B cell (primary cell): ENCODE measurements at regions not wholly inside any gene's neighbourhood (a gene's known extent, or its start where the extent isn't known, plus 50 kb on each side); places are given as distances from the start of the nearest gene placed in this dataset.

ENCODE experiments used
- ATAC-seq: fragments of 200-7000 bp; cut with Tn5 transposase; one replicate; pipeline ENCODE4 v1.10.0; 2021; ENCODE audit warnings: low read depth, mild to moderate bottlenecking, moderate number of reproducible peaks, moderate library complexity
- CTCF ChIA-PET: fragments of 350-600 bp; sonication (Branson Sonifier 250); formaldehyde crosslinking; loops from one replicate; lab custom pipeline; 2021; ENCODE audit warnings: antibody characterized with exemption, inconsistent platforms; lab: Charles Lee
- POLR2A ChIA-PET: fragments of 350-600 bp; sonication (Branson Sonifier 250); formaldehyde crosslinking; loops from one replicate; lab custom pipeline; 2021; ENCODE audit warnings: antibody characterized with exemption; lab: Charles Lee
- DNase-seq: peaks from one replicate; pipeline ENCODE4 v3.0.0; 2013
- H2AFZ ChIP-seq: 2 replicates; pipeline ENCODE4 v1.6.1; 2012; ENCODE audit warnings: mild to moderate bottlenecking, low read depth, low read length; ENCODE audit not compliant: insufficient read depth, poor library complexity, severe bottlenecking
- H3K27ac ChIP-seq, 2 donors: 1 replicate in 1 of 2; 2 replicates in 1 of 2; pipeline ENCODE4 v1.5.1; 2012 to 2013; ENCODE audit warnings: low read length in 2 of 2, mild to moderate bottlenecking in 2 of 2, moderate library complexity in 1 of 2
- H3K27me3 ChIP-seq, 4 experiments: fragments of 200-600 bp in 1 of 4; sonication (generic) in 1 of 4; replicated peaks in 1 of 4; 1 replicate in 2 of 4; 2 replicates in 2 of 4; pipeline versions ENCODE4 v1.6.1 to v1.7.0; 2013 to 2016; ENCODE audit warnings: low read length in 3 of 4, mild to moderate bottlenecking in 2 of 4, mixed read lengths in 1 of 4, moderate library complexity in 1 of 4; ENCODE audit not compliant: insufficient read depth in 4 of 4, control insufficient read depth in 3 of 4; ENCODE audit errors: control extremely low read depth in 1 of 4
- H3K36me3 ChIP-seq, 2 experiments: replicated peaks in 1 of 2; 1 replicate in 1 of 2; 2 replicates in 1 of 2; pipeline versions ENCODE4 v1.6.1 to v1.7.1; 2013; ENCODE audit warnings: low read length in 1 of 2; ENCODE audit not compliant: insufficient read depth in 2 of 2, control insufficient read depth in 1 of 2; ENCODE audit errors: control extremely low read depth in 1 of 2, extremely low read depth in 1 of 2
- H3K4me1 ChIP-seq, 2 donors: fragments of 200-600 bp in 1 of 2; sonication (generic) in 1 of 2; 1 replicate in 1 of 2; 2 replicates in 1 of 2; pipeline versions ENCODE4 v1.5.1 to v1.6.1; 2013 to 2017; ENCODE audit warnings: low read length in 2 of 2; ENCODE audit not compliant: control insufficient read depth in 2 of 2, insufficient read depth in 2 of 2
- H3K4me2 ChIP-seq: replicated peaks from 2 replicates; pipeline ENCODE3; 2012; ENCODE audit warnings: mild to moderate bottlenecking, low read depth, low read length; ENCODE audit not compliant: poor library complexity, severe bottlenecking
- H3K4me3 ChIP-seq, 5 experiments: fragments of 200-600 bp in 1 of 5; sonication (generic) in 1 of 5; 1 replicate in 3 of 5; 2 replicates in 2 of 5; pipeline versions ENCODE4 v1.5.1 to v1.7.0; 2011 to 2016; ENCODE audit warnings: low read length in 4 of 5, mild to moderate bottlenecking in 4 of 5, low read depth in 2 of 5, control low read depth in 1 of 5, moderate library complexity in 1 of 5; ENCODE audit not compliant: insufficient read depth in 1 of 5; ENCODE audit errors: control extremely low read depth in 1 of 5, extremely low read depth in 1 of 5
- H3K79me2 ChIP-seq: fragments of 200-600 bp; sonication (generic); one replicate; pipeline ENCODE4 v1.6.0; 2016; ENCODE audit warnings: low read length; ENCODE audit not compliant: control insufficient read depth, insufficient read depth
- H3K9ac ChIP-seq: fragments of 200-600 bp; sonication (generic); 2 replicates; pipeline ENCODE4 v1.6.1; 2017; ENCODE audit warnings: mild to moderate bottlenecking, low read length, moderate library complexity
- H3K9me3 ChIP-seq, 3 donors: one replicate each; pipeline versions ENCODE4 v1.6.1 to v1.7.1; 2013; ENCODE audit warnings: low read length in 2 of 3; ENCODE audit not compliant: control insufficient read depth in 2 of 3, insufficient read depth in 1 of 3; ENCODE audit errors: control extremely low read depth in 1 of 3
- H4K20me1 ChIP-seq: 2 replicates; pipeline ENCODE4 v1.6.0; 2012; ENCODE audit warnings: mild to moderate bottlenecking, low read length; ENCODE audit not compliant: insufficient read depth, control insufficient read depth, poor library complexity, severe bottlenecking
- H3K27ac Mint-ChIP-seq: one replicate; pipeline ENCODE4 v1.8.0; 2021; ENCODE audit warnings: mixed read lengths
- H3K27me3 Mint-ChIP-seq: one replicate; pipeline ENCODE4 v1.8.0; 2021; ENCODE audit warnings: mixed read lengths
- H3K4me1 Mint-ChIP-seq: one replicate; pipeline ENCODE4 v1.8.0; 2021; ENCODE audit warnings: mixed read lengths
- H3K4me3 Mint-ChIP-seq: one replicate; pipeline ENCODE4 v1.8.0; 2021; ENCODE audit warnings: mixed read lengths
- H3K9me3 Mint-ChIP-seq: one replicate; pipeline ENCODE4 v1.8.0; 2022; ENCODE audit warnings: mixed read lengths; ENCODE audit not compliant: insufficient read depth
- EZH2 ChIP-seq: IDR thresholded peaks from 2 replicates; pipeline ENCODE4 v1.6.1; 2012; ENCODE audit warnings: borderline replicate concordance, low read depth, mild to moderate bottlenecking, moderate library complexity, low read length; ENCODE audit not compliant: insufficient read depth, poor library complexity, severe bottlenecking
- WGBS: methylation state at CpG from one replicate; pipeline ENCODE4 v1.1.5; 2013; ENCODE audit warnings: missing lambda C conversion rate; ENCODE audit not compliant: insufficient coverage; 5-methylcytosine and 5-hydroxymethylcytosine counted together
- intact Hi-C: fragments of 100-400 bp; cut with micrococcal nuclease; formaldehyde crosslinking; loops from one replicate; pipeline ENCODE4 v1.10.0; 2022
- TF ChIP-seq, protein P1 (sequence below): fragments of 200-600 bp; IDR thresholded peaks from one replicate; pipeline ENCODE4 v1.8.0; 2022; ENCODE audit warnings: antibody characterized with exemption, mild to moderate bottlenecking

DNA sequence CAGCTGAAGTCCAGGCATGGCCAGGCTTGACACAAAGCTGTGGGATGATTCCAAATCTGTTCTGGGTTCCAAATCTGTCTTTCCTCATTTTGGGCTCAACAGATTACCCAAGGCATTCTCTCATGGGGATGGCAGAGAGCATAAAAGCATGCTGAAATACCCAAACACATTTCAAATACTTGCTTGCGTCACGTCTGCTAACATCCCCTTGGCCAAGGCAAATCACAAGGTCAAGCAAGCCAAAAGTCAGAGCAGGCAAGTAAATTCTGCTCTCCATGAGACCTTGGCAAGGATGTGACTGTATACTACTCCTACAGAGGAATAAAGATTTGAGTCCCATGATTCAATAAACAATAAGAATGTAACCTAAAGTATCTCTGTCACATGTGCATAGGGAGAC is 306.7 kb downstream of the EPB41L4A start:
- Histone ChIP-seq H3K27me3 (peaks cover 0 to 2% (median 0%) of the 10 kb centered on the region in 4 experiments), H3K9me3 (no peaks in the 10 kb centered on the region), H3K4me2 (no peak overlapping the region), H3K79me2 (no peaks in the 10 kb centered on the region), H2AFZ (no peak overlapping the region), H3K27ac (no peak overlapping the region), H3K4me1 (no peaks in the 10 kb centered on the region), H3K9ac (no peak overlapping the region), H3K4me3 (no peak overlapping the region), H4K20me1 (no peaks in the 10 kb centered on the region), H3K36me3 (no peaks in the 10 kb centered on the region)
- TF ChIP-seq, protein P1, sequence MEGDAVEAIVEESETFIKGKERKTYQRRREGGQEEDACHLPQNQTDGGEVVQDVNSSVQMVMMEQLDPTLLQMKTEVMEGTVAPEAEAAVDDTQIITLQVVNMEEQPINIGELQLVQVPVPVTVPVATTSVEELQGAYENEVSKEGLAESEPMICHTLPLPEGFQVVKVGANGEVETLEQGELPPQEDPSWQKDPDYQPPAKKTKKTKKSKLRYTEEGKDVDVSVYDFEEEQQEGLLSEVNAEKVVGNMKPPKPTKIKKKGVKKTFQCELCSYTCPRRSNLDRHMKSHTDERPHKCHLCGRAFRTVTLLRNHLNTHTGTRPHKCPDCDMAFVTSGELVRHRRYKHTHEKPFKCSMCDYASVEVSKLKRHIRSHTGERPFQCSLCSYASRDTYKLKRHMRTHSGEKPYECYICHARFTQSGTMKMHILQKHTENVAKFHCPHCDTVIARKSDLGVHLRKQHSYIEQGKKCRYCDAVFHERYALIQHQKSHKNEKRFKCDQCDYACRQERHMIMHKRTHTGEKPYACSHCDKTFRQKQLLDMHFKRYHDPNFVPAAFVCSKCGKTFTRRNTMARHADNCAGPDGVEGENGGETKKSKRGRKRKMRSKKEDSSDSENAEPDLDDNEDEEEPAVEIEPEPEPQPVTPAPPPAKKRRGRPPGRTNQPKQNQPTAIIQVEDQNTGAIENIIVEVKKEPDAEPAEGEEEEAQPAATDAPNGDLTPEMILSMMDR: no peak
- TF ChIP-seq EZH2: no peak
- H3K27ac Mint-ChIP-seq: no peak overlapping the region
- DNase-seq: no peak
- H3K9me3 Mint-ChIP-seq: no peaks in the 10 kb centered on the region
- ChIA-PET POLR2A (no interaction called here), CTCF (no interaction called here)
- WGBS: 0% methylated on average over 2 of the region's 2 CpGs
- intact Hi-C loops: no loop called here
- no peak overlapping the region for H3K4me3 Mint-ChIP-seq
- H3K4me1 Mint-ChIP-seq: no peaks in the 10 kb centered on the region
- no peak for ATAC-seq
- H3K27me3 Mint-ChIP-seq: no peaks in the 10 kb centered on the region

GRCh38 chr5:112109331-112110007 is 309.6 kb downstream of the EPB41L4A start:
- H3K27ac Mint-ChIP-seq: no peak overlapping the region
- no peak overlapping the region for H3K27ac ChIP-seq
- no peak overlapping the region for H3K4me3 ChIP-seq
- no peak for DNase-seq
- no peaks in the 10 kb centered on the region for H3K9me3 Mint-ChIP-seq
- no peaks in the 10 kb centered on the region for H3K27me3 Mint-ChIP-seq
- H3K4me2 ChIP-seq: no peak overlapping the region
- TF ChIP-seq, protein P1: no peak
- no peak for TF ChIP-seq EZH2
- no peaks in the 10 kb centered on the region for H3K4me1 ChIP-seq
- H3K36me3 ChIP-seq: no peaks in the 10 kb centered on the region
- no peaks in the 10 kb centered on the region for H3K4me1 Mint-ChIP-seq
- CTCF ChIA-PET: no interaction called here
- no peaks in the 10 kb centered on the region for H3K79me2 ChIP-seq
- POLR2A ChIA-PET: no interaction called here
- no peak for ATAC-seq
- H3K4me3 Mint-ChIP-seq: no peak overlapping the region
- intact Hi-C loops: no loop called here
- H3K9me3 ChIP-seq: no peaks in the 10 kb centered on the region
- no peaks in the 10 kb centered on the region for H4K20me1 ChIP-seq
- peaks cover 0 to 4% (median 0%) of the 10 kb centered on the region in 4 experiments for H3K27me3 ChIP-seq
- no peak overlapping the region for H3K9ac ChIP-seq
- WGBS: 81% methylated on average over 3 of the region's 4 CpGs
- H2AFZ ChIP-seq: no peak overlapping the region
